Effector memory CD4-positive, alpha-beta T cell (primary cell): ENCODE measurements at regions not wholly inside any gene's neighbourhood (a gene's known extent, or its start where the extent isn't known, plus 50 kb on each side); places are given as distances from the start of the nearest gene placed in this dataset.

ENCODE experiments used
- DNase-seq, 3 donors: peaks; one replicate each; pipeline ENCODE4 v3.0.0-alpha.2; 2020
- H3K27ac ChIP-seq: 2 replicates; pipeline ENCODE4 v1.7.0; 2013; ENCODE audit warnings: mild to moderate bottlenecking, low read length, moderate library complexity; ENCODE audit not compliant: insufficient read depth, poor library complexity, severe bottlenecking
- H3K27me3 ChIP-seq: replicated peaks from 2 replicates; pipeline ENCODE4 v1.7.0; 2013; ENCODE audit warnings: mild to moderate bottlenecking, low read length; ENCODE audit not compliant: insufficient read depth, control insufficient read depth, poor library complexity, severe bottlenecking
- H3K36me3 ChIP-seq: 2 replicates; pipeline ENCODE4 v1.7.0; 2013; ENCODE audit warnings: mild to moderate bottlenecking, low read length, moderate library complexity; ENCODE audit not compliant: control insufficient read depth, insufficient read depth
- H3K4me1 ChIP-seq: 2 replicates; pipeline ENCODE4 v1.7.0; 2013; ENCODE audit warnings: low read length, mild to moderate bottlenecking; ENCODE audit not compliant: control insufficient read depth, insufficient read depth, poor library complexity, severe bottlenecking
- H3K4me3 ChIP-seq: 2 replicates; pipeline ENCODE4 v1.7.0; 2013; ENCODE audit warnings: low read length, low read depth, mild to moderate bottlenecking; ENCODE audit not compliant: insufficient read depth, poor library complexity, severe bottlenecking
- H3K9me3 ChIP-seq: 2 replicates; pipeline ENCODE4 v1.7.0; 2013; ENCODE audit warnings: mild to moderate bottlenecking, low read length, moderate library complexity; ENCODE audit not compliant: control insufficient read depth

GRCh38 chr6:65818576-65818975 is 111.5 kb upstream of the EYS start:
- no peaks in the 10 kb centered on the region for H3K4me1 ChIP-seq
- no peaks in the 10 kb centered on the region for H3K9me3 ChIP-seq
- H3K4me3 ChIP-seq: no peak overlapping the region
- H3K27ac ChIP-seq: no peak overlapping the region
- no peaks in the 10 kb centered on the region for H3K36me3 ChIP-seq
- DNase-seq: no peak
- H3K27me3 ChIP-seq: no peaks in the 10 kb centered on the region

GRCh38 chr6:65816991-65817390 is 110.0 kb upstream of the EYS start:
- Histone ChIP-seq H3K27me3 (no peaks in the 10 kb centered on the region), H3K4me3 (no peak overlapping the region), H3K4me1 (no peaks in the 10 kb centered on the region), H3K9me3 (no peaks in the 10 kb centered on the region), H3K27ac (no peak overlapping the region), H3K36me3 (no peaks in the 10 kb centered on the region)
- no peak for DNase-seq

GRCh38 chr6:65814071-65814470 is 107.0 kb upstream of the EYS start:
- Histone ChIP-seq H3K27me3 (no peaks in the 10 kb centered on the region), H3K4me3 (no peak overlapping the region), H3K9me3 (no peaks in the 10 kb centered on the region), H3K4me1 (no peaks in the 10 kb centered on the region), H3K27ac (no peak overlapping the region), H3K36me3 (no peaks in the 10 kb centered on the region)
- no peak for DNase-seq

GRCh38 chr6:65803186-65803585 is 96.2 kb upstream of the EYS start:
- DNase-seq: no peak
- no peaks in the 10 kb centered on the region for H3K4me1 ChIP-seq
- H3K27ac ChIP-seq: no peak overlapping the region
- no peak overlapping the region for H3K4me3 ChIP-seq
- H3K9me3 ChIP-seq: no peaks in the 10 kb centered on the region
- no peaks in the 10 kb centered on the region for H3K36me3 ChIP-seq
- H3K27me3 ChIP-seq: no peaks in the 10 kb centered on the region

GRCh38 chr6:65799389-65799788 is 92.4 kb upstream of the EYS start:
- no peak for DNase-seq
- Histone ChIP-seq H3K4me3 (no peak overlapping the region), H3K27me3 (no peaks in the 10 kb centered on the region), H3K36me3 (no peaks in the 10 kb centered on the region), H3K9me3 (no peaks in the 10 kb centered on the region), H3K4me1 (no peaks in the 10 kb centered on the region), H3K27ac (no peak overlapping the region)

DNA sequence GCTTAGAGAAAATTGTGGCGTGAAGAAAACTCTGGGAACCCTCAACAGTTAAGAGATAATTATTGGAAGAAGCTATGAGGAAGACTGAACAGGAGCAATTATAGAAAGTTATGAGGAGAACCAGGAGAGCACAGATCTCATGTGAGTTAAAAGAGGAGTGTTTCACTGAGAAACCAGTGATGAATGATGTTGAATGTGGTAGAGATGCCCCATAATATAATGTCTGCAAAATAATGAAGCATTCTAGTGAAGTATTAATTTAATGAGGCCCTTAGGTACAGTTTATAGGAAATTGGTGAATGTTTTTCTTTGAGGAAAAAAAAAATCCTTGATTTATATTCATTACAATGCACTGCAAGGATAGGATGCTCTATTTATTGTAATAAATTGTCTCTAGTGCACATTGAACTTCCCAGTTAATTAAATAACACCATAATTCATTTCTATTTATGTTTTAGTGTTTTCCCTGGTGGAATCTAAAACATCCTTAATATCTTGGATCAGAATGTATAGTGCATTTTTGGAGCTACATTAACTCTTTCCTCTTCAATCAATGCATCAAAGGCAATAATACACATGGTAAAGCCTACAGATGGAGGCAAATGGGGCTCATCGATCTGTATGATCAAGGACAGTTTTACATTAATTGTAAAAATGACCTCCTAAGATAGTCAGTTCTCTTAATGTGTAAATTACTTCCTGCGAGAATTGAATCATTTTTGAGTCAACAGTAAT is 91.4 kb upstream of the EYS start:
- no peaks in the 10 kb centered on the region for H3K27me3 ChIP-seq
- no peak for DNase-seq
- no peak overlapping the region for H3K27ac ChIP-seq

GRCh38 chr6:65790666-65791065 is 83.6 kb upstream of the EYS start:
- Histone ChIP-seq H3K27ac (no peak overlapping the region), H3K4me1 (no peaks in the 10 kb centered on the region), H3K27me3 (no peaks in the 10 kb centered on the region), H3K4me3 (no peak overlapping the region), H3K36me3 (no peaks in the 10 kb centered on the region), H3K9me3 (no peaks in the 10 kb centered on the region)
- no peak for DNase-seq

More for the DNA sequence above, 91.4 kb upstream of the EYS start:
- Histone ChIP-seq H3K9me3 (no peaks in the 10 kb centered on the region), H3K4me3 (no peak overlapping the region), H3K36me3 (no peaks in the 10 kb centered on the region), H3K4me1 (no peaks in the 10 kb centered on the region)

DNA sequence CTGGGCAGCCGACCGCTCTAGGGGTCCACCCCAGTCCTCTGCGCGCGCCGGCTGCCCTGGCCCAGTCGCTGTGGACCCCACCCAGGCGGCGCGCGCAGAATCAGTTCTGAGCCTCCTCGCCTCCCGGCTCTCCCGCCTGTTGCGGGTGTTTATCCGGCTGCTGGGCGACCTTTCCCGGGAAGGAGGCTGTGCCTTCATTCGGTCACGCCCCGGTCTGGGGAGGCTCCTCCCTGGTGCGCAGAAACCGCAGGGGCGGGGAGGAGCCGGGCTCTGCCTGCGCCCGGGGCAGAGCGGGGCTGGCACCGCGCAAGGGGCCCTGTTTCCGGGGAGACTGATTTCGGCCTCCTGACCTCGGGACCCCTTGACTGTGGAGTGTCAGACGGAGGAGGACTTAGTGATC is 80.8 kb upstream of the EYS start:
- no peak overlapping the region for H3K4me3 ChIP-seq
- H3K36me3 ChIP-seq: no peaks in the 10 kb centered on the region
- no peak for DNase-seq
- no peaks in the 10 kb centered on the region for H3K4me1 ChIP-seq
- H3K27me3 ChIP-seq: no peaks in the 10 kb centered on the region
- H3K9me3 ChIP-seq: no peaks in the 10 kb centered on the region
- H3K27ac ChIP-seq: no peak overlapping the region

DNA sequence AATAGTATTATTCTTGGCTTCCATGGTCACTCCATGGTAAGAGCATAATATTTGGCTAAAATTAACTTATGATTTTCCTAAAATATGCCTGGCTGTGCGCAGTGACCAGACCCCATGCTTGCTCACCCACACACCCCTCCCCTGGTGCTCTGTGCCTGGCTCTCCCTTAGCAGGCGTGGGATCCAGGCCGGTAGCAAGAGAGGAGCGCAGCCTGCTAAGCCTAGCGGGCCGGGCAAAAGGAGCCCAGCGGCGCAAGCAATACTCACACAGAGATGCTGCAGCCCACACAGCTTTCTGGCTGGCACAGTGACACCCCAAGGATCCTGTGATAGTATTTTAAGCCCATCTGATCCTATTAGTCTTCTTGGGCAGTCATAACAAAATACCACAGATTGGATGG is 79.8 kb upstream of the EYS start:
- H3K27ac ChIP-seq: no peak overlapping the region
- no peaks in the 10 kb centered on the region for H3K27me3 ChIP-seq
- DNase-seq: no peak
- H3K4me1 ChIP-seq: no peaks in the 10 kb centered on the region
- H3K9me3 ChIP-seq: no peaks in the 10 kb centered on the region
- no peak overlapping the region for H3K4me3 ChIP-seq
- H3K36me3 ChIP-seq: no peaks in the 10 kb centered on the region

DNA sequence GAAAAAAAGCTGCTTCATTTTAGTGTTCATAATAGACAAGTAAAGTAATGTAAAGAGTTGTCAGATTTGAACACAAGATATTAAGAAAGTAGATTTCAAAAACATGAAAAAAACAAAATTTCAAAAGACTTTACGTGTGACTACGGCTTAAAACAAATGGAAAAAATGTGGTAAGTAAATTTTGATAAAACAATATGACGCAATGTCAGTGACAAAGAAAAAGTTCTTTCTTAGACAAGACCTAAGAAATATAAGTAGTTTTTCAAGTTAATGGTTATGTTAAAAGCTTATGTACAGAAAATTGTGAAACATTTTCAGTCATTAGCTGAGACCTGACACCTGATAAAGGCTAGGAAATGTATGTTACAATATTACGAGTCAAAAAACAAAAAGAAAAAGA is 73.7 kb upstream of the EYS start:
- Histone ChIP-seq H3K27ac (no peak overlapping the region), H3K4me1 (no peaks in the 10 kb centered on the region), H3K27me3 (no peaks in the 10 kb centered on the region), H3K9me3 (no peaks in the 10 kb centered on the region), H3K4me3 (no peak overlapping the region), H3K36me3 (no peaks in the 10 kb centered on the region)
- no peak for DNase-seq
